NT2/D1 (cell line): ENCODE measurements at regions not wholly inside any gene's neighbourhood (a gene's known extent, or its start where the extent isn't known, plus 50 kb on each side); places are given as distances from the start of the nearest gene placed in this dataset.

Experiments used
- SUZ12 ChIP-seq: IDR thresholded peaks from 2 replicates; pipeline ENCODE4 v1.6.1; 2011; ENCODE audit not compliant: insufficient read length, insufficient read depth; ENCODE audit errors: extremely low read depth
- YY1 ChIP-seq: IDR thresholded peaks from 2 replicates; pipeline ENCODE4 v1.6.1; 2011; ENCODE audit not compliant: insufficient read length, insufficient read depth

GRCh38 chr1:238962941-238963340 is 423.4 kb upstream of the CHRM3 start:
- TF ChIP-seq SUZ12: no peak
- TF ChIP-seq YY1: no peak
